Spleen (tissue), 7 donors: ENCODE measurements at regions not wholly inside any gene's neighbourhood (a gene's known extent, or its start where the extent isn't known, plus 50 kb on each side); places are given as distances from the start of the nearest gene placed in this dataset.

Experiments used
- POLR2A ChIP-seq, 3 donors: fragments of 450-650 bp; IDR thresholded peaks; one replicate each; pipeline ENCODE4 v1.5.1; 2017; ENCODE audit warnings: antibody characterized with exemption in 3 of 3, mild to moderate bottlenecking in 1 of 3
- POLR2AphosphoS5 ChIP-seq, 3 donors: sonication (generic); formaldehyde crosslinking; IDR thresholded peaks; one replicate each; pipeline ENCODE4 v1.5.1; 2017; ENCODE audit warnings: antibody characterized with exemption in 3 of 3
- TF ChIP-seq, protein P1 (sequence below), 11 experiments: fragments of 200-600 bp in 7 of 11; fragments of 450-650 bp in 4 of 11; sonication (generic) in 4 of 11; IDR thresholded peaks in 8 of 11; conservative IDR thresholded peaks in 3 of 11; 1 replicate in 7 of 11; 2 replicates in 4 of 11; pipeline versions ENCODE4 v1.4.0 to v1.8.0; 2016 to 2021; ENCODE audit warnings: antibody characterized with exemption in 11 of 11, inconsistent platforms in 4 of 11, mild to moderate bottlenecking in 1 of 11
- donor health status: DM: no; HTN: no; CAD: no; lungs with moderate emphysema.
- donor health status: DM: no; HTN: no; CAD: no.
- donor health status: DM: no; HTN: no; CAD: no.

GRCh38 chr5:170169996-170170395, 62.8 kb upstream of the C5orf58 start:
- TF ChIP-seq, protein P1, sequence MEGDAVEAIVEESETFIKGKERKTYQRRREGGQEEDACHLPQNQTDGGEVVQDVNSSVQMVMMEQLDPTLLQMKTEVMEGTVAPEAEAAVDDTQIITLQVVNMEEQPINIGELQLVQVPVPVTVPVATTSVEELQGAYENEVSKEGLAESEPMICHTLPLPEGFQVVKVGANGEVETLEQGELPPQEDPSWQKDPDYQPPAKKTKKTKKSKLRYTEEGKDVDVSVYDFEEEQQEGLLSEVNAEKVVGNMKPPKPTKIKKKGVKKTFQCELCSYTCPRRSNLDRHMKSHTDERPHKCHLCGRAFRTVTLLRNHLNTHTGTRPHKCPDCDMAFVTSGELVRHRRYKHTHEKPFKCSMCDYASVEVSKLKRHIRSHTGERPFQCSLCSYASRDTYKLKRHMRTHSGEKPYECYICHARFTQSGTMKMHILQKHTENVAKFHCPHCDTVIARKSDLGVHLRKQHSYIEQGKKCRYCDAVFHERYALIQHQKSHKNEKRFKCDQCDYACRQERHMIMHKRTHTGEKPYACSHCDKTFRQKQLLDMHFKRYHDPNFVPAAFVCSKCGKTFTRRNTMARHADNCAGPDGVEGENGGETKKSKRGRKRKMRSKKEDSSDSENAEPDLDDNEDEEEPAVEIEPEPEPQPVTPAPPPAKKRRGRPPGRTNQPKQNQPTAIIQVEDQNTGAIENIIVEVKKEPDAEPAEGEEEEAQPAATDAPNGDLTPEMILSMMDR (IDR thresholded peaks at IDR 0.05 in 8 of 11, conservative IDR thresholded peaks at IDR 0.05 in 3 of 11) = no peak
- no peak for TF ChIP-seq POLR2AphosphoS5 (IDR thresholded peaks at IDR 0.05)
- no peak for TF ChIP-seq POLR2A (IDR thresholded peaks at IDR 0.05)
